ENCODE measurements at regions not wholly inside any gene's neighbourhood (a gene's known extent, or its start where the extent isn't known, plus 50 kb on each side); places are given as distances from the start of the nearest gene placed in this dataset.

GRCh38 chr3:182000447-182000846 lies 288.7 kb downstream of the SOX2 start:
- Histone ChIP-seq H3K27me3 (replicated peaks; ENCODE audit: control insufficient read depth, insufficient read depth, low read length) (no peaks in the 10 kb centered on the region), H3K36me3 (ENCODE audit: control insufficient read depth, insufficient read depth, low read length) (no peaks in the 10 kb centered on the region), H3K4me3 (replicated peaks; ENCODE audit: low read depth, low read length) (no peak overlapping the region)
- no peak for DNase-seq (ENCODE audit: extremely low read depth, insufficient read length)
- TF ChIP-seq CTCF (IDR thresholded peaks at IDR 0.05; ENCODE audit: insufficient read depth, low read length, poor library complexity, severe bottlenecking), result no peak

GRCh38 chr3:182005219-182005618 lies 293.5 kb downstream of the SOX2 start:
- Histone ChIP-seq H3K4me3 (replicated peaks; ENCODE audit: low read depth, low read length) (no peak overlapping the region), H3K27me3 (replicated peaks; ENCODE audit: control insufficient read depth, insufficient read depth, low read length) (no peaks in the 10 kb centered on the region), H3K36me3 (ENCODE audit: control insufficient read depth, insufficient read depth, low read length) (no peaks in the 10 kb centered on the region)
- no peak for DNase-seq (ENCODE audit: extremely low read depth, insufficient read length)
- no peak for TF ChIP-seq CTCF (IDR thresholded peaks at IDR 0.05; ENCODE audit: insufficient read depth, low read length, poor library complexity, severe bottlenecking)

GRCh38 chr3:182005701-182006100 lies 294.0 kb downstream of the SOX2 start:
- no peak for DNase-seq (ENCODE audit: extremely low read depth, insufficient read length)
- TF ChIP-seq CTCF (IDR thresholded peaks at IDR 0.05; ENCODE audit: insufficient read depth, low read length, poor library complexity, severe bottlenecking), result no peak
- Histone ChIP-seq H3K27me3 (replicated peaks; ENCODE audit: control insufficient read depth, insufficient read depth, low read length) (no peaks in the 10 kb centered on the region), H3K36me3 (ENCODE audit: control insufficient read depth, insufficient read depth, low read length) (no peaks in the 10 kb centered on the region), H3K4me3 (replicated peaks; ENCODE audit: low read depth, low read length) (no peak overlapping the region)

- Histone ChIP-seq H3K27me3 (replicated peaks; ENCODE audit: control insufficient read depth, insufficient read depth, low read length) (no peaks in the 10 kb centered on the region), H3K36me3 (ENCODE audit: control insufficient read depth, insufficient read depth, low read length) (no peaks in the 10 kb centered on the region), H3K4me3 (replicated peaks; ENCODE audit: low read depth, low read length) (no peak overlapping the region)
- TF ChIP-seq CTCF (IDR thresholded peaks at IDR 0.05; ENCODE audit: insufficient read depth, low read length, poor library complexity, severe bottlenecking), result no peak
- no peak for DNase-seq (ENCODE audit: extremely low read depth, insufficient read length)
Measured at GRCh38 chr3:182006431-182006830, 294.7 kb downstream of the SOX2 start.

GRCh38 chr3:182007441-182007840 lies 295.7 kb downstream of the SOX2 start:
- Histone ChIP-seq H3K4me3 (replicated peaks; ENCODE audit: low read depth, low read length) (no peak overlapping the region), H3K27me3 (replicated peaks; ENCODE audit: control insufficient read depth, insufficient read depth, low read length) (no peaks in the 10 kb centered on the region), H3K36me3 (ENCODE audit: control insufficient read depth, insufficient read depth, low read length) (no peaks in the 10 kb centered on the region)
- no peak for DNase-seq (ENCODE audit: extremely low read depth, insufficient read length)
- TF ChIP-seq CTCF (IDR thresholded peaks at IDR 0.05; ENCODE audit: insufficient read depth, low read length, poor library complexity, severe bottlenecking), result no peak

- no peaks in the 10 kb centered on the region for H3K36me3 ChIP-seq (ENCODE audit: control insufficient read depth, insufficient read depth, low read length)
- no peak for TF ChIP-seq CTCF (IDR thresholded peaks at IDR 0.05; ENCODE audit: insufficient read depth, low read length, poor library complexity, severe bottlenecking)
- DNase-seq (ENCODE audit: extremely low read depth, insufficient read length), result no peak
- H3K4me3 ChIP-seq (replicated peaks; ENCODE audit: low read depth, low read length), result no peak overlapping the region
- no peaks in the 10 kb centered on the region for H3K27me3 ChIP-seq (replicated peaks; ENCODE audit: control insufficient read depth, insufficient read depth, low read length)
Measured at GRCh38 chr3:182018361-182018760, 306.6 kb downstream of the SOX2 start.
